ENCODE measurements at regions not wholly inside any gene's neighbourhood (a gene's known extent, or its start where the extent isn't known, plus 50 kb on each side); places are given as distances from the start of the nearest gene placed in this dataset.

DNA sequence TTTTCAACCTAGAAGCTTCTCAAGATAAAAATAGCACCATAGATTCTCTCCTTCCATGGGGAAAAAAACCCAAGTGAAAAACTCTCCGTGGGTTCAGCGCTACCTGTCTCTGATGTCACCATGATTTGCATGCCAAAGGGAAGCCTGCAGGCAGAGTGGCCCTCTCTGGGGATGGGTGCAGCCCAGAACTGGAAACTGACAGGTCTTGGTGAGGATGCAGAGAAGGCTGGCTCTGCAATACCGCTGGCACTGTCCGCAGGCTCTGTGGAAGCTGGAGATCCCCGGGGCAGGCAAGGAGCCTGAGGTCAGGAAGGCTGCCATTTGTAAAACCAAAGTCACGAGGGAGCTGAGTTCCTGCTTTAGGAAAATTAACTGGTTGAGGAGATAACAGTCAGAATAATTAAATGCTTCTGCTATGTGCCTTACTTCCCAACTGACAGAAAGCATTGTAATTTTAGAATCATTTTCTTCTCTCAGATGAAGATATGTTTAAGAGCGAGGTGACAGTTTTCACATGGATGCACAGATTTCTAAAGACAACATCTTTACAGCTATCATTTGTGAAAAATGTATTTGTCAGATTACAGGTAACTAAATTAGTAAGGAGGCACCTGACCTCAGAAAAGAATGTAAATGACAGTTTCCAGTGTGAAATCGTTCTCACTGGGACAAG is 731.5 kb upstream of the FZD8 start:
- no peak for DNase-seq (ENCODE audit: low read depth)

DNA sequence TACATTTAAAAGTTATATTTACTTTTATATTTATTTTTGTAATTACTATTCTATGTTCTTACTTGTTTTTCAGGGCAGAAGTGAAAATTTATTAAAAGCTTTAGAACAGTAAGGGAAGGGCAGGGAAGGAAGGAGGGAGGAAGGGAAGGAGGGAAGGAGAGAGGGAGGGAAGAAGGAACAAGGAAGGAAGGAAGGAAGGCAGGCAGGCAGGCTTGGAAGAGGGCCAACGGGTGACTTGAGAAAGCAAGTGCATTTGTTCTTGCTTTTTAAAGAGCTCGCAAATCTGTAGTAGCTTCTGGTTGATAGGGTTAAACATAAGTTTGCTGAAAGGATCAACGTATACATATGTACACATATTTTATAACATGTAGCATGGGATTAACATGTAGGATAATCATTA is 725.3 kb upstream of the FZD8 start:
- no peak for DNase-seq (ENCODE audit: low read depth)

DNA sequence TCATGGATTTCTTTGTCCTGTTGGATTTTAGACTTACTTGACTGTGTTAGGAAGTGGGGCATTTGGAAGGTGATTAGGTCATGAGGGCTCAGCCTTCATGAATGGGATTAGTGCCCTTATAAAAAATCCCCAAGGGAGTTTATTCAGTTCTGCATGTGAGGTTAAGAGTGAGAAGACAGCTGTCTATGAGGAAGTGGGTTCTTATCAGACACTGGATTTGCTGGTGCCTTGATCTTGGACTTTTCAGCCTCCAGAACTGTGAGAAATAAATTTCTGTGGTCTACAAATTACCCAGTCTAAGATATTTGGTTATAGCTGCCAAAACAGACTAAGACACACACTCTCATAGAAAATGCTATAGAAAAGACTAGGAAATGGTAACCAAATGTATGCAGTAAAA is 724.7 kb upstream of the FZD8 start:
- DNase-seq (ENCODE audit: low read depth) = no peak

DNA sequence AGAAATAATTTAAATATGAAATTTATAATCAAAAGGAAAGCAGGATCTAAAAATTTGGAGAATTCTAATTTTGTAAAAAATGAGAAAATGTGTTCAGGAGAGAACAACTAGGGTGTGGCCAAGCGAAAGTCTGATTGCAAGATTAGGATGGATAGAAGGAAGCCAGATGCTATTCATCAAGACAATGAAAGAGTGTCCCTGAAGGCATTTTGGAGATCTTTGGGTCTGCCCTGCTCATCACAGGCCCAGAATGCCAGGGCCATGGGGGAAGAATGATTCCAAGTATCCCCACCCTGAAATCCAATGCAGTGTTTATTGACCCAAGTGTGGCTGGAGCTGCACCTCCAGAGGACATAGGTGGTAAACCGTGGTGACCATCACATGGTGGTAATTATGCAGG is 724.0 kb upstream of the FZD8 start:
- no peak for DNase-seq (ENCODE audit: low read depth)

DNA sequence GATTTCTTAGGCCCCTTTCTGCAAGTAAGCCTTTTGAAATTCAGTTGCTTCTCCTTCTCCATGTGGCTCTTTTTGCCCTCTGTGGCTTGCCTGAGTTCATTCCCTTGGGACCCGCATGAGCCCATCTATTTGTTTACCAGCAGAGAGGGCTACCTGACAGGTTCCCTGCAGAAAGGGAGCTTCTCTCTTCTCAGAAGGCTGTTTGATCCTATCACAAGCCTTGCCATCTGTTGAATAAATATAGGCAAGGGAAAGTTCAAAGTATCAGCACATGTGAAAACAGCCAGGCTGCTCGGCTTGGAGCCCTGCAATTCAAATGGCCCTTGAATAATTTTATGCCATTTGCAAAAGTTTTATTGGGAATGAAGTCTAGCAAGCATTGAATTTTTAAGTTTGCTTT is 720.2 kb upstream of the FZD8 start:
- no peak for DNase-seq (ENCODE audit: low read depth)

DNA sequence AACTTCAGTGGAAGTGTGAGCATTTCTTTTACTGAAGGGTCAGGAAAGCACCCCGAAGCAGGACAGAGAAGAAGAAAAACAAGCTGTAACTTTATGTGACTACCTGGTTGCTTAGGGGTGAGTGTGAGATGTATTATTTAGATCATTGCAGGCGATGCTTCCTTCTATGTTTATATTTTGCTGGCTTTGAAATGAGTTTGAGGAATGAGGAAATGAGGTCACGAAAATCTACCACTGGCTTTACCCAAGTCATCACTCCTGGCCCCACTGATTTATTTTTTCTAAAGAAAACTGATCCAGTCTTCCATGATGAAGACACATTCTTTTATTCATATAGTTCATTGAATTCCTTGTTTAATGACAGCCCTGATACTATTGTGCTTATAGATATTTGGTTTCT is 716.6 kb upstream of the FZD8 start:
- DNase-seq (ENCODE audit: low read depth) = no peak

DNA sequence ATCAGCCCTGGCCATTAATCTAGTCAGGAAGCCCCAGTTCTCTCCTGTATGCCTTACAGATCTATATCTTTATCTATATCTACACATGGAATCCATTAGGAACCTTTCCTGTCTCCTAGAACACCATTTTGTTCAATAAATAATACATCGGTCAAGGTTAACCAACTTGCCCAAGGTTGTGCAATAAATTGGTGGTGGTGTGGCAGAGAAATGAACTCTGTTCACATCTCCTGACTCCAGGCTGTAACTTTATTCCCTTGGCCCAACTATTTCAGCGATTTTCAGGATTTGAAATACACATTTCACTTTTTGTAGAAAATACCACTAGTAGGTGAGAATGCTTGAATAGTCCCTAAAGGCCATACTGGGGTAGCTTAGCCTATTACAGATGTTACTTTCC is 712.5 kb upstream of the FZD8 start:
- no peak for DNase-seq (ENCODE audit: low read depth)

DNA sequence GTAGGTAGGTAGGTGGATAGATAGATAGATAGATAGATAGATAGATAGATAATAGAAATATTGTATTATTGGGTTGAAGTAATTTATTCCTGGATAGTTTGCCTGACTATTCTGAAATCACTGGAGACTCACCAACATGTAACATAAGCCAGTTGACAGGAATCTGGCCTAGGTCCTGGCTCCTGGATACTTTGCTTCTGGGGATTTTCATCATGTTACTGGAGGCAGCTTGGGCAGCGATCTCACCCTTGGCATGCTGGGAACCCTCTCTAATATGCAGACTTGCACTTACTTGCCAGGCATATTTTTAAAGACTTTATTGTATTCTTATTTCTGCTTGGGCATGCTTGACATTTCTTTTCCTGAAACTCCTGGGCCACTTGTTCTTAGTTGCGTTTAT is 709.1 kb upstream of the FZD8 start:
- DNase-seq (ENCODE audit: low read depth) = no peak

DNA sequence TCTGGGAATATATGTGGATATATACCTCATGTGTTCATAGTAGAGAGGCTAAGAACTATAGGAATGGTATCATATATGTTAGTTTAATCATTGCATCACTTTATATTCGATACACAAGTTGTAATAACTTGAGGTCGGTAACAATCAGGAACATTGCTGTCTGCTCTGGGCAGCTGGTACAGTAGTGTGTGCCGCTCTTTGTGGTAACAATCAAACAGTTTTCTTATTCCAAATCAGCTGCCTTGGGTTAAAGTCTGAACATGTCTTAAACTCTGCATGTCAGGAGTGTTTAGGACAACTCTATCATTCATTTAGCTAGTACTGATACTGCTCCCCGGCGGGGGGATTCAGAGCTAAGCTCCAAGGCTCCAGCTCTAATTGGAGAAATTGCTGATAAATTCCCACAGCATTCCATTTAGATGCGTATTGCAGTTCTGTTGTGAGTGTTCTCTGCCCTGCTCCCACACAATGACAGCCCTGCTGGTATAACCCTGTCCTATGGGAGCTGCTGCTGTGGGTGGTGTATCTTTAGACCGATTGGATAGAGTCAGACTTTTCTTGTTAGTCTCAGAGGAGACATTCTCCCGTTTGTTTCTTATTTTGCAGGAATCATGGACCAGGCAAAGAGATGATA is 707.5 kb upstream of the FZD8 start:
- no peak for DNase-seq (ENCODE audit: low read depth)

DNA sequence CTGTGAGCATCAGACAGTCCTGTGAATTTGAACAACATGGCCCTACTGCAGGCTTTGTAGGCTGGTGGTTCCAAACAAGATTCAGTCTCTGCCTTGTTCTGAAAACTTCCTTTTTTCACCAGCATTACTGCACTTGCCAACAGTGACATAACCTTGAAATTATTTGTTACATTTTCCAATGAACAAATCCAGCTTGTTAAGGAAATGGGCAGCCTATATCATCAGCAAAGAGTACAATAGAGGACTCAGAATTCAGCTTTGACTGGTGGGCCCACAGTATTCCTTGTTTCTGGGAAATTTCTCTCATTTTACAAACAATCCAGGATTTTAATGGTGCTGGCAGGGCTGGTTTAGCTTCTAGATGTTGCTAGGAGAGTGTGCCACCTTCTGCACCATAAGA is 703.7 kb upstream of the FZD8 start:
- no peak for DNase-seq (ENCODE audit: low read depth)

DNA sequence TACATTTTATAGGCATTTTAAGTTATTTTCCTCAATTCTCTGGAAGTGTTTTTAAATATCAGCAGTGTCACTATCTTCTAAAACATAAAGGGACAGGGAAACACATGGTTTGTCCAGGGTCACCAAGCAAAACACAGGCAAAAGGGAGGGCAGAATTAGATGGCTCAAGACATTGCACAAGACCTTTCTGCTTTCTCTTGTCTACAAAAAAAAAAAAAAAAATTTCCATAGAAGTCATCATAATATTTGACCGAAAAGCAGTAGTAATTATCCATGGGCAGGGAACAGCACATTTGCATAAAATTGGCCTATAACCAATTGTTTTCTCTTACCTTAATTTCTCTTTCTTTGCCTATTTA is 703.1 kb upstream of the FZD8 start:
- DNase-seq (ENCODE audit: low read depth) = no peak

DNA sequence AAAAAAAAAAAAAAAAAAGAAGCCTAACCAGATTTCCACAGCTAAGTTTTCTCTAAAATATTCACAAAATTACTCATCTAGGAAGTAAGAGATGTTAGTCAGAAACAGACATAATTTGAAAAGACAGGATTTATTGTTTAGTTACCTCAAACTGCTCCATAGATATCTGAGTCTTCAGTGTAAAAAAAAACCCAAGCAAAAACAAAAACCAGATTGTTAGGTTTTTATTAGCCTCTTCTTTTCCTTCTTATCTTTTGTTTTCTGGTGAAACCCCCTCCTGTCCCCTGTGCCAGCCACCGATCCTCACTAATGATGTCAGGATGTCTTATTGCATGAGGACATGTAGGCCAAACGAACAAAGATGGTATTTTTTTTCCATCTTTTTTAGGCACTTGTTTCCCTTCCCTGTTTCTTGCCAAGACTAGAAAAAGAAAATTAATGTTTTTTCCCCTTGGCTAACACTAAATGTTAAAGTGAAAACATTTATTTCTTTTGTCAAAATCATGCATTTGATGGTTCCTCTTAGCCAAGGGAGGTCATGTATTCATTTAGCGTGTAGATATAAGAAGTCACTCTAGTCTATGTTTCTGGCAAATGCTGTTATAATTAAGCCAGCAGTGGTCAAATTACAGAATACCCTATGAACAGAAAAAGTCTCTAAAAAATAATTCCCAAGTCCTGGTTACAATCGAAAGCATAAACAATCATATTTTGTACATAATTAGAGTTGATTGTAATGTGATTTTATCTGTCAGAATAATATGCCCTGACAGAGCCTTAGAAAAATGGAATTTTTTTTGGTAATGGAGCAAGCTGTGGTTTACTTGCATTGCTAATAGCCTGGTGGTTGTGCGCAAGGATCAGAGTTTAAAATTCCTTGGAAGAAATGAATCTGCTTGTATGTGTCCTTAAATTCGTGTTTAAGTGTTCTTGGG is 702.4 kb upstream of the FZD8 start:
- no peak for DNase-seq (ENCODE audit: low read depth)

DNA sequence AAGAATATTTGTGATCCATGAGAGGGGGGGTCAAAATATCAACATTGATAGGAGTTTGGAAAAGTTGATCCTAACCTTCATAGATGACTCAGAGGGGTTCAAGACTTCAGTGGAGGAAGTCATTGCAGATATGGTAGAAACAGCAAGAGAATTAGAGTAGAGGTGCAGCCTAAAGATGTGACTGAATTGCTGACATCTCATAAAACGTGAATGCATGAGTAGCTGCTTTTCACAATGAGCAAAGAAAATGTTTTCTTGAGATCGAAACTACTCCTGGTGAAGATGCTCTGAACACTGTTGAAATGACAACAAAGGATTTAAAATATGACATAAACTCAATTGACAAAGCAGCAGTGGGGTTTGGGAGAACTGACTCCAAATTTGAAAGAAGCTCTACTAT is 700.7 kb upstream of the FZD8 start:
- DNase-seq (ENCODE audit: low read depth) = no peak

DNA sequence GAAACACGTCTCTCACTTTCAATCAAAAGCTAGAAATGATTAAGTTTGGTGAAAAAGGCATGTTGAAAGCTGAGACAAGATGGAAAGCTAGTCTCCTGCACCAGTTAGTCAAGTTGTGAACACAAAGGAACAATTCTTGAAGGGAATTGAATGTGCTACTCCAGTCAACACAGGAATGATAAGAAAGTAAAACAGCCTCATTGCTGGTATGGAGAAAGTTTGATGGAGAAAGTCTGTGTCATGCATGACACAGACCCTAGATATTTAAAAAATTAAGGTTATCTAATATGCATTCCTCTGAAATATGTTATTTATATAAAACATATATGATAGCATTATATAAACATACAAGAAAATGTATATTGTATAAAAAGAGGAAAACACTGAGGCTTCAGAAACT is 699.4 kb upstream of the FZD8 start:
- DNase-seq (ENCODE audit: low read depth) = no peak

DNA sequence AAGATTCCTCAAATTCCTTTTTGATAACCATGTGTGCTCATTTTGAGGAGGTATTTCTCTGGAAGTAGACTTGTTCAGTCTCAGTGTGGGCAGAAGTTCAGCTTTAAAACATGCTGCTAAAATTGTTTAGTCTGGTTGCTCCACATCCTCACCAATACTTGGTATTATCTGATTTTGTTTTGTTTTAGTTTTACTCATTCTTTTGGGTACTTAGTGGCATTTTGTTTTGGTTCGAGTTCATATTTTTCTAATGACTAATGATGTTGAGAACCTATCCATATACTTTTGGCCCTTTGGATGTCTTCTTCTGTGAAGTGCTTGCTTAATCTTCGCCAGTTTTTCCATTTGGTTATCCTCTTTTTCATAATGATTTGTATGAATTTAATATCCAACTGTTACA is 694.2 kb upstream of the FZD8 start:
- no peak for DNase-seq (ENCODE audit: low read depth)

DNA sequence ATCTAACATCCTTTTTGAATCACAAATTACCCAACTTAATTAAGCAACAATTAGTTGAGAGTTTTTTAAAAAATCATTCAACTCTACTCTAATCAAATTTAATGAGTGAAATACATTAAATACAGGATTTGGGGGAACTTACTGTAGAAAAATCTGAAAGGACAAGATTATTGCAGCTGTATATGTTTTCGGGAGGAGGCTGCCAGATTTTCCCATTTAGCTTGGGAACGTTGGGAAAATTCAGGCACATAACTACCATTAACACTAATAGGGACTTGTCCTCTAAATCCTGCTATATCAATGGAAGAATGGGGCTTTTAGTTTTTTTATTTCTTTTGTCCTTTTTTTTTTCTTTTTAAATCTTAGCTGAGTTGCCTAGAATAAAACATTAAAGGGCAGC is 691.4 kb upstream of the FZD8 start:
- DNase-seq (ENCODE audit: low read depth) = no peak

DNA sequence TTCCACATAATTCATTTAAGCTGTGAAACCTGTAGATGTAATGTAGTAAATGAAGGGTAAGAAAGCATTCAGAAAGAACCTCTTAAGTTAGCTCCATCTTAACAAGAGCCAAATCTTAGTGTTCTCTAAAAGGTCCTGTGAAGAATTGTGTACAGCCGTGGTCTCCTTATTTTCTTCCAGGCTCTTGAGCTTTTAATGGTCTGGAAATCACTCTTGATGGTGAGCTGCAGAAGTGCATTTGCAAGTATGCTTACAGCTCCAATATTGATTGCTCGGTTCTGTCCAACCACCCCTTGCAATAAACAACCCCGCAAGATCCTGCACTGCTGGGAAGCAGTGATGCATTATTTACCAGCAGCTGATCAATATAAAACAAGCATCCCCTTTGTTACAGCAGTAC is 690.8 kb upstream of the FZD8 start:
- no peak for DNase-seq (ENCODE audit: low read depth)

DNA sequence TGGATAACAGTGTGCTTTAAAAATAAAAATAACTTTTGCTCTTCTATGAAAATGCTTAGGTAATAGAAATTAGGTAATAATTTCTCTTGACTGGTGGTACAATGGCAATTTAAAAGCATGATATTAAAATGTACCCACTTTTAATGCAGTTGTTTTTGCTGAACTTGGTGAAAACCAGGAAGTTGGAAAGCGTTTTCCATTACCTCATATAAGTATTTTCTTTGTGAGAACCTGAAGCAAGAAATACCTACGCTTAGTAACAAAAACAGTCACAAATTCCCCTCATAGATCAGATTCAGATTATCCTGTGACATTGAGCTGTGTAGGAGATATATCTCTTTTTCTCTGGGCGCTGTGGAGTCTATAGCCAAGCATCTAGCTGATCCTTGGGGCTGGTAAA is 689.0 kb upstream of the FZD8 start:
- no peak for DNase-seq (ENCODE audit: low read depth)

DNA sequence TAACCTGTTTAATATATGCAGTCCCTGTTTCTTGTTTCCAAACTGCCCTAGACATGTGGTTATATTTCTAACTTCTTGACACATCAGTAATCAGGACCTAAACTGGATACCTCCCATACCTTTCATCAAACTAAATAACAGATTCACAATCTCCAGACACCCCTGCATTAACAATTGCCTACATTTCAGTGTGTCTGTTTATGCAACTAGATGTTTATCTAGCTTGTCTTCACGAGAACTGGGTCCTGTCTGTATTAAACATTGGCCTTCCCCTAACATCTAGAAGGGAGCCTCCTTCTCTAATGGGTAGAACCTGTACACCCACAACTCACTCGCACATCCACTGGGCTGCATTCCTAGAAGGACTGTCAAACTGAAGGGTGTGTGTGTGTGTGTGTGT is 683.7 kb upstream of the FZD8 start:
- DNase-seq (ENCODE audit: low read depth) = no peak

DNA sequence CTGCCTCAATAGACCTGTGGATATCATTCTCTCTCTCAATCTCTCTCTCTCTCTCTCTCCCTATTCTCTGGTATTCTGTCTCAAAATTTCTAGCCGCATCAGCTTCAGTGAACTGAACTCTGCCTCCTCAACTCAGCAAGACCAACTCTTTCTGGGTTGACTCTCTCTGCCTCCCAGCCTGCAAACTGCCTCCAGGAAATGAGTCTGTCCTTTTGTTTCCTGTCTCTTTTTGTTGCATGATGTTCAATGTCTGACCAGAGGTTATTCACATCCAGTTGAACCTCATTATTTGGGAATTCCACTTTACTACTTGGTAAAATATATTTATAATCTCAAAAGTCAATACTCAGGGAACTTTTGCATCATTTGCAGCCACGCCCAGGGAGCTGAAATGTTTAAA is 682.7 kb upstream of the FZD8 start:
- DNase-seq (ENCODE audit: low read depth) = no peak

DNA sequence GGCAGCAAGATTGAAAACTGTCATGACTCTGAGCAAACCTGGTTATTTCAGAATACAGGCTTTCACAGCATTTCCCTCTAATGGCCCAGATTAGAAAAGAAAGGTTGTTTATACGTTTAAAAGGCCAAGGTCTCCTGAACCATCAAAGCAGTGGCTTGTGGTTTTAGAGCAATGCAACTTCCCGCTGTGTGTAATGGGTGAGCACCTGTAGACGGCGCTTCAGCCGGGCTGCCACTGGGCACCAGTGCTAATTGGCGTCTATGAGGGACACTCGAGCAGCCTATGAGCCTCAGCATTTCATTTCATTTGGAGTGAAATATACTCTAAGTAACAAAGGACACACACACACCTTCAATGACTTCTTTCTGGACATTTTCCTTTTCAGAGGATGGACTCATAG is 671.0 kb upstream of the FZD8 start:
- no peak for DNase-seq (ENCODE audit: low read depth)

DNA sequence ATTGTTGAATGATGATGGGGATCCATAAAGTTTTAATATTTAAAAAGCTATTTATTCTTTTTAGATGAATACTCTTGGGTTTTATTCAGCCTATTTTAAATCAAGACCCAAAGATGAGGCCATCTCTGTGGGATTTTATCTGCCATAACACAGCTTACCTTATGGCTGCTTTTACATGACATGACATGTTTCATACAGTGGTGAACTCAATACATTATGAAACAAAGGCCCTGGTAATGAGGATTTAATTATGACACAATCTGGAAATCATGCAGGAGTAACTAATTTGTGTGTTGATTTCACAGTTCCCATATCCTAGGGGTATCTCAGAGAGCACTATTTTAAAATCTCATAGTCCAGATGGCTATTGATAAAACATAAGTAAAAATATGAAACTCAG is 661.8 kb upstream of the FZD8 start:
- no peak for DNase-seq (ENCODE audit: low read depth)

DNA sequence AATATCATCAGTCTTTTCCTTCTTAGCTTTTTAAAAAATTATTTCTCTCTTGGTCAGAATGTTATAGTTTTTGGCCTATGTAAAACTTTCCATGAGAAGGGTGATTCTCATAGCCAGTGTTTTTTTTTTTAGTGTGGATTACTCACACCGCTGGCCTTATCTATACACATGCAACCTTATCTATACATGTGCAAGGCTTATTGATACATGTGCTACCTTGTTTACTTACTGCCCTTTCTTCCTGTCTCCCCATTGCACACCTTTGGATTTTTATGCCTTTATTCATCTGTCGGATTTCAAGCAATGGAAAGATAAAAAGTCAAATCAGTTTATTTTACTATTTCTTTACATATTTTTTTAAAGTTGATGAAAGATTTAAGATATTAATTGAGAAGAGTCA is 660.0 kb upstream of the FZD8 start:
- DNase-seq (ENCODE audit: low read depth) = no peak

Measured in stimulated activated CD8-positive, alpha-beta memory T cell treated with anti-CD3 and anti-CD28 coated beads, Interleukin-12 subunit alpha, Interleukin-12 subunit beta, amount 100 ng/mL, for 1 hour (primary cell).